DOHH2 (cell line): ENCODE measurements at regions not wholly inside any gene's neighbourhood (a gene's known extent, or its start where the extent isn't known, plus 50 kb on each side); places are given as distances from the start of the nearest gene placed in this dataset.

ENCODE experiments used
- H3F3A ChIP-seq: fragments of 200-600 bp; sonication (generic), shearing (Covaris generic); 2 replicates; pipeline ENCODE4 v1.6.0; 2016; ENCODE audit warnings: antibody characterized with exemption, mild to moderate bottlenecking; ENCODE audit not compliant: control insufficient read depth, insufficient read depth
- H3K27ac ChIP-seq: fragments of 200-600 bp; sonication (generic); 2 replicates; pipeline ENCODE4 v1.5.1; 2014; ENCODE audit warnings: low read depth, mild to moderate bottlenecking, low read length, moderate library complexity
- H3K27me3 ChIP-seq: fragments of 200-600 bp; sonication (generic); 2 replicates; pipeline ENCODE4 v1.6.1; 2014; ENCODE audit warnings: mild to moderate bottlenecking, low read length, mixed read lengths; ENCODE audit not compliant: control insufficient read depth
- H3K36me3 ChIP-seq: fragments of 200-600 bp; sonication (generic); 2 replicates; pipeline ENCODE4 v1.6.1; 2014; ENCODE audit warnings: mild to moderate bottlenecking, low read length, moderate library complexity, mixed read lengths; ENCODE audit not compliant: control insufficient read depth
- H3K4me1 ChIP-seq: fragments of 200-600 bp; sonication (generic); 2 replicates; pipeline ENCODE4 v1.6.1; 2014; ENCODE audit warnings: mild to moderate bottlenecking, low read length, mixed read lengths; ENCODE audit not compliant: control insufficient read depth
- H3K4me2 ChIP-seq: fragments of 200-600 bp; sonication (generic); 2 replicates; pipeline ENCODE4 v1.6.0; 2014; ENCODE audit warnings: mild to moderate bottlenecking, low read length, moderate library complexity
- H3K4me3 ChIP-seq: fragments of 200-600 bp; sonication (generic); 2 replicates; pipeline ENCODE4 v1.5.1; 2014; ENCODE audit warnings: mild to moderate bottlenecking, low read length, mixed read lengths
- H3K79me2 ChIP-seq: fragments of 200-600 bp; sonication (generic); 2 replicates; pipeline ENCODE4 v1.6.1; 2014; ENCODE audit warnings: mild to moderate bottlenecking, low read length, mixed read lengths; ENCODE audit not compliant: control insufficient read depth
- H3K9me2 ChIP-seq: fragments of 200-600 bp; sonication (generic); replicated peaks from 2 replicates; pipeline ENCODE4 v1.6.1; 2014; ENCODE audit warnings: mild to moderate bottlenecking, low read length, mixed read lengths; ENCODE audit not compliant: control insufficient read depth
- H3K9me3 ChIP-seq: fragments of 200-600 bp; sonication (generic); 2 replicates; pipeline ENCODE4 v1.6.1; 2014; ENCODE audit warnings: antibody characterized with exemption, low read length, mixed read lengths; ENCODE audit not compliant: control insufficient read depth, insufficient read depth
- H4K20me1 ChIP-seq: fragments of 200-600 bp; sonication (generic); 2 replicates; pipeline ENCODE4 v1.6.0; 2014; ENCODE audit warnings: low read depth, mild to moderate bottlenecking, antibody characterized with exemption, low read length, moderate library complexity; ENCODE audit not compliant: control insufficient read depth, insufficient read depth
- CTCF ChIP-seq: fragments of 200-600 bp; sonication (generic); IDR thresholded peaks from one replicate; pipeline ENCODE4 v1.5.1; 2014; ENCODE audit warnings: antibody characterized with exemption, mild to moderate bottlenecking, low read depth, low read length; ENCODE audit not compliant: poor library complexity, severe bottlenecking
- EZH2phosphoT487 ChIP-seq: fragments of 200-600 bp; sonication (generic); IDR thresholded peaks from 2 replicates; pipeline ENCODE4 v1.6.1; 2017; ENCODE audit warnings: borderline replicate concordance, mild to moderate bottlenecking, antibody characterized with exemption, low read length, moderate library complexity, mixed read lengths

GRCh38 chr13:52932649-52933048, 84.2 kb upstream of the PCDH8 start:
- Histone ChIP-seq H3K27ac (no peak overlapping the region), H3K9me2 (no peaks in the 10 kb centered on the region), H3K4me2 (no peak overlapping the region), H3K4me1 (no peaks in the 10 kb centered on the region), H3K27me3 (no peaks in the 10 kb centered on the region), H3K36me3 (no peaks in the 10 kb centered on the region), H3K9me3 (no peaks in the 10 kb centered on the region), H4K20me1 (no peaks in the 10 kb centered on the region), H3K79me2 (no peaks in the 10 kb centered on the region), H3K4me3 (no peak overlapping the region), H3F3A (no peaks in the 10 kb centered on the region)
- no peak for TF ChIP-seq EZH2phosphoT487
- no peak for TF ChIP-seq CTCF

- no peaks in the 10 kb centered on the region for H3F3A ChIP-seq
- H3K9me3 ChIP-seq, result no peaks in the 10 kb centered on the region
- no peaks in the 10 kb centered on the region for H3K79me2 ChIP-seq
- H3K9me2 ChIP-seq, result no peaks in the 10 kb centered on the region
- no peaks in the 10 kb centered on the region for H4K20me1 ChIP-seq
- TF ChIP-seq CTCF, result no peak
- TF ChIP-seq EZH2phosphoT487, result no peak
- no peak overlapping the region for H3K27ac ChIP-seq
- H3K36me3 ChIP-seq, result no peaks in the 10 kb centered on the region
- no peak overlapping the region for H3K4me2 ChIP-seq
- no peak overlapping the region for H3K4me3 ChIP-seq
- H3K27me3 ChIP-seq, result no peaks in the 10 kb centered on the region
- no peaks in the 10 kb centered on the region for H3K4me1 ChIP-seq
Measured at GRCh38 chr13:52931539-52932431, 83.3 kb upstream of the PCDH8 start.

- TF ChIP-seq EZH2phosphoT487 (no peak), CTCF (no peak)
- no peaks in the 10 kb centered on the region for H4K20me1 ChIP-seq
- H3K4me2 ChIP-seq, result no peak overlapping the region
- H3K36me3 ChIP-seq, result no peaks in the 10 kb centered on the region
- no peaks in the 10 kb centered on the region for H3K9me2 ChIP-seq
- H3K4me3 ChIP-seq, result no peak overlapping the region
- H3K79me2 ChIP-seq, result no peaks in the 10 kb centered on the region
- no peak overlapping the region for H3K27ac ChIP-seq
- no peaks in the 10 kb centered on the region for H3F3A ChIP-seq
- no peaks in the 10 kb centered on the region for H3K4me1 ChIP-seq
- no peaks in the 10 kb centered on the region for H3K27me3 ChIP-seq
- H3K9me3 ChIP-seq, result no peaks in the 10 kb centered on the region
Measured at GRCh38 chr13:52931131-52931530, 82.7 kb upstream of the PCDH8 start.
